ENCODE measurements at regions not wholly inside any gene's neighbourhood (a gene's known extent, or its start where the extent isn't known, plus 50 kb on each side); places are given as distances from the start of the nearest gene placed in this dataset.

DNA sequence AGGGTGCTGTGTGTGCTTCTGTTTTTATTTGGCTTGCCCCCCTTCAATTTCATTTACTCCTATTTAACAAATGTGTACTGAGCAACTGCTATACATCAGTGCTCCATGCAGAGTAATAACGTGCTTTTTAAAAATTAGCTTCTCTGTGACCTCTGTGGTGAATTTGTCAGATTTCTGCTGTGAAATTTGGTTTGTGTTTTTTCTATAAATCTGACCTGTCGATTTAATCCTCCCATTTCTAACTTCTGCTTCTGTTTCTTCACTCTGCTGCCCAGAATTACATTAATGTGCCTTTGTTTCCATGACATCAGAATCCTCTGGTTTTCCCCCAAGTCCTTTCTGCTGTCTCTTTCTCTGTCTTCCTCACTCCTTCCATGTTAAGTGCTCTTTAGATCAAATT lies 123.8 kb upstream of the CACNA2D1 start:
- TF ChIP-seq POLR2AphosphoS5 (IDR thresholded peaks at IDR 0.05; ENCODE audit: low read depth, low read length): no peak
- TF ChIP-seq CTCF (IDR thresholded peaks at IDR 0.05 in 2 of 3, conservative IDR thresholded peaks at IDR 0.05 in 1 of 3; ENCODE audit: borderline replicate concordance in 1 of 3, insufficient read depth in 1 of 3, low read depth in 2 of 3, low read length in 2 of 3): no peak
- TF ChIP-seq POLR2A (IDR thresholded peaks at IDR 0.05; ENCODE audit: borderline replicate concordance, extremely low read depth, insufficient read depth, insufficient read length): no peak
- no peak for TF ChIP-seq EZH2 (IDR thresholded peaks at IDR 0.05)
